ENCODE measurements at regions not wholly inside any gene's neighbourhood (a gene's known extent, or its start where the extent isn't known, plus 50 kb on each side); places are given as distances from the start of the nearest gene placed in this dataset.

DNA sequence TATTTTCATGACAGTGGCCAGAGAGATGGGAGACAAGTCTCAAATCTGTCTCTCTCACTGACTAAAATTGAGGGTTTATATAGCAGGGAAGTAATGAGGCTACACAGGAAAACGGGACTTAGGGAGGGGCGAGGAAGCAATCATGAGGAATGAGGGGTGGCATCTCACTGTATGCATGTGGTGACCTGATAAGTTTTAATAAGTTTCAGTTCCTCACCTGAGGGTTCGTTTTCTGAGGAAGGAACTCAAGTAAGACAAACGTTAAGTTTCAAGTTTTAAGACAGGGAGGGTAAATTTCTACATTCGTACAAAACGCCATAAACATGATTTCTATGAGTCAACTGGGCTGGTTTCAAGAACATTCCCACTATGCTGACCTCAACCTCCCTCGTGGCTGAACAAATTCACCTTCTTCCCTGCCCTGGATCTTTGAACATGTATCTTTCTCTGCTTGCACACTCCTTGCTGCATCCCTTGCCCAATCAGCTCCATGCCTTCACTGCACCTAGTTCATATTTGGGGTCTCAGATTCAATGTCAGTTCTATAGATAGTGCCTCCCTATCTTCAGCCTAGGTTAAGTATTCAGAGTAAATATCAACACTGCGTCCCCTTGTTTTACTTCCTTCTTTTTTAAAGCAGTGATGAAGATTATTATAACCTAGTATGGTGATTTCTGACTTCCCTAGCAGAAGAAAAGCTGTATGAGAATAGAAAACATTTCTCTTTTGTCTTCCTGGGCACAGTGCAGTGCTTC lies 53.3 kb upstream of the CNTNAP5 start:
- DNase-seq, result no peak
